OCI-LY3 (cell line): ENCODE measurements at regions not wholly inside any gene's neighbourhood (a gene's known extent, or its start where the extent isn't known, plus 50 kb on each side); places are given as distances from the start of the nearest gene placed in this dataset.
"Not testable (repeated sequence)": the region's sequence is repeated elsewhere in the genome, so short reads cannot be mapped to it uniquely, and the experiment has no call there.

ENCODE experiments used
- H2AFZ ChIP-seq: fragments of 200-600, 300-600 bp; shearing (Covaris generic); 2 replicates; pipeline ENCODE4 v1.6.0; 2014; ENCODE audit warnings: antibody characterized with exemption, low read depth, low read length
- H3K27ac ChIP-seq: fragments of 200-600, 300-600 bp; sonication (generic); 2 replicates; pipeline ENCODE4 v1.5.1; 2014; ENCODE audit warnings: mild to moderate bottlenecking, low read length, moderate library complexity, mixed read lengths
- H3K27me3 ChIP-seq: fragments of 200-600, 300-600 bp; sonication (generic); 2 replicates; pipeline ENCODE4 v1.6.1; 2014; ENCODE audit warnings: low read depth, low read length, mixed read lengths
- H3K36me3 ChIP-seq: fragments of 200-600, 300-600 bp; sonication (generic); replicated peaks from 2 replicates; pipeline ENCODE3; 2014; ENCODE audit warnings: low read depth, low read length, mixed read lengths
- H3K4me1 ChIP-seq: fragments of 300-600, 200-600 bp; sonication (generic); 2 replicates; pipeline ENCODE4 v1.6.1; 2014; ENCODE audit warnings: low read length, mixed read lengths
- H3K4me2 ChIP-seq: fragments of 200-600, 300-600 bp; sonication (generic); 2 replicates; pipeline ENCODE4 v1.6.1; 2014; ENCODE audit warnings: low read length, mixed read lengths
- H3K4me3 ChIP-seq: fragments of 300-600, 200-600 bp; sonication (generic); 2 replicates; pipeline ENCODE4 v1.5.1; 2014; ENCODE audit warnings: antibody characterized with exemption, mild to moderate bottlenecking, low read length, moderate library complexity
- H3K79me2 ChIP-seq: fragments of 300-600, 200-600 bp; shearing (Covaris generic); 2 replicates; pipeline ENCODE4 v1.6.1; 2014; ENCODE audit warnings: mild to moderate bottlenecking, low read length, mixed read lengths
- H3K9ac ChIP-seq: fragments of 300-600, 200-600 bp; shearing (Covaris generic); 2 replicates; pipeline ENCODE4 v1.6.0; 2014; ENCODE audit warnings: mild to moderate bottlenecking, low read length, moderate library complexity
- H3K9me3 ChIP-seq: fragments of 200-600, 300-600 bp; shearing (Covaris generic); 2 replicates; pipeline ENCODE4 v1.6.1; 2014; ENCODE audit warnings: low read length, mixed read lengths; ENCODE audit not compliant: insufficient read depth
- H4K20me1 ChIP-seq: fragments of 200-600, 300-600 bp; sonication (generic); 2 replicates; pipeline ENCODE4 v1.6.1; 2016; ENCODE audit warnings: low read length, mixed read lengths; ENCODE audit not compliant: insufficient read depth
- CTCF ChIP-seq: fragments of 200-600, 300-600 bp; sonication (generic); IDR thresholded peaks from 2 replicates; pipeline ENCODE4 v1.5.1; 2014; ENCODE audit warnings: antibody characterized with exemption, low read length, low read depth
- EZH2phosphoT487 ChIP-seq: fragments of 200-600 bp; shearing (Covaris generic); IDR thresholded peaks from 2 replicates; pipeline ENCODE4 v1.6.1; 2018; ENCODE audit warnings: antibody characterized with exemption, mixed run types, low read depth

GRCh38 chr1:2957329-2957728 lies 63.9 kb upstream of the ACTRT2 start:
- H3K9ac ChIP-seq, result no peak overlapping the region
- no peaks in the 10 kb centered on the region for H3K36me3 ChIP-seq
- no peak overlapping the region for H3K27ac ChIP-seq
- no peaks in the 10 kb centered on the region for H4K20me1 ChIP-seq
- TF ChIP-seq EZH2phosphoT487 (no peak), CTCF (no peak)
- H3K4me1 ChIP-seq, result peaks cover 8% of the 10 kb centered on the region; the same call in 1 of the 2 replicates
- no peak overlapping the region for H2AFZ ChIP-seq
- H3K79me2 ChIP-seq, result no peaks in the 10 kb centered on the region
- H3K4me3 ChIP-seq, result no peak overlapping the region
- no peaks in the 10 kb centered on the region for H3K27me3 ChIP-seq
- H3K9me3 ChIP-seq, result 0 out of 2 replicates have a peak, but pooled peaks cover 4% of the 10 kb centered on the region
- no peak overlapping the region for H3K4me2 ChIP-seq

DNA sequence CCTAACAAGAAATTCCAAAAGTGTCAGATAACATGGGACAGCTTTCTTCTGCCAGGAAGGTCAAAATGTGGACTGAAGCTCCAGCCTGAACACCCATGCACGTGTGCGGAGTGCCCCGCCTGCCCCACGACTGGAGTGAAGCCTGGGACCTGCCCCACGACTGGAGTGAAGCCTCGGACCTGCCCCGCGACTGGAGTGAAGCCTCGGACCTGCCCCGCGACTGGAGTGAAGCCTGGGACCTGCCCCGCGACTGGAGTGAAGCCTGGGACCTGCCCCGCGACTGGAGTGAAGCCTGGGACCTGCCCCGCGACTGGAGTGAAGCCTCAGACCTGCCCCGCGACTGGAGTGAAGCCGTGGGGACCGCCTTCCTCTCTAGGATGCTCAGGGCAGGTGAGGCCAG lies 61.4 kb upstream of the ACTRT2 start:
- H3K36me3 ChIP-seq, H4K20me1 ChIP-seq, H3K9me3 ChIP-seq, H3K27me3 ChIP-seq, H3K27ac ChIP-seq, H3K9ac ChIP-seq, H3K4me2 ChIP-seq, H2AFZ ChIP-seq, H3K79me2 ChIP-seq, H3K4me3 ChIP-seq, H3K4me1 ChIP-seq: not testable (repeated sequence)

GRCh38 chr1:2961081-2961480 lies 60.2 kb upstream of the ACTRT2 start:
- no peaks in the 10 kb centered on the region for H3K36me3 ChIP-seq
- no peaks in the 10 kb centered on the region for H3K79me2 ChIP-seq
- no peaks in the 10 kb centered on the region for H4K20me1 ChIP-seq
- H3K9ac ChIP-seq, result no peak overlapping the region
- no peaks in the 10 kb centered on the region for H3K27me3 ChIP-seq
- no peaks in the 10 kb centered on the region for H3K4me1 ChIP-seq
- H3K9me3 ChIP-seq, result 0 out of 2 replicates have a peak, but pooled peaks cover 4% of the 10 kb centered on the region
- no peak overlapping the region for H3K27ac ChIP-seq
- no peak overlapping the region for H3K4me2 ChIP-seq
- TF ChIP-seq EZH2phosphoT487, result no peak
- no peak for TF ChIP-seq CTCF
- no peak overlapping the region for H2AFZ ChIP-seq
- H3K4me3 ChIP-seq, result no peak overlapping the region

- H3K27me3 ChIP-seq, result no peaks in the 10 kb centered on the region
- H3K4me3 ChIP-seq, result no peak overlapping the region
- no peak for TF ChIP-seq CTCF
- no peak for TF ChIP-seq EZH2phosphoT487
- 0 out of 2 replicates have a peak, but pooled peaks cover 4% of the 10 kb centered on the region for H3K9me3 ChIP-seq
- no peaks in the 10 kb centered on the region for H3K79me2 ChIP-seq
- no peak overlapping the region for H3K27ac ChIP-seq
- no peak overlapping the region for H2AFZ ChIP-seq
- H3K4me1 ChIP-seq, result no peaks in the 10 kb centered on the region
- H3K4me2 ChIP-seq, result no peak overlapping the region
- no peaks in the 10 kb centered on the region for H3K36me3 ChIP-seq
- H3K9ac ChIP-seq, result no peak overlapping the region
- H4K20me1 ChIP-seq, result no peaks in the 10 kb centered on the region
These were observed 59.6 kb upstream of the ACTRT2 start for GRCh38 chr1:2961661-2962060.

DNA sequence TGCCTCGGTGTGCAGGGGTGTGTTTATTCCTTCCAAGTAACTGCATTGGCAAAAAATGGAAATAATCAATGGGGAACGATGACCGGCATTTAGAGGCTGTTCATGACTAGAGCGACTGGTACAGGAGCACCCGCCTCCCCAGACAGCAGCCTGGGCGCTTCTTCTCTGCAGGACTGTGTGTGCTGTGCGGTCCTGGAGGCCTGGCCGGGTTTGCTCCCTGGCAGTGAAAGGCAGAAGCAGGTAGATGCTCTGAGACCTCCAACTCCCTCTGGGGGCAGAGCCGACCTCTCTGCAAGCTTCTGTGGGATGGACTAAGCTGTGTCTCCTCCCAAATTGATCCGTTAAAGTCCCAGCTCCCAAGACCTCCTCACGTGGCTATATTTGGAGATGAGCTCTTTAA lies 59.2 kb upstream of the ACTRT2 start:
- Histone ChIP-seq H3K36me3 (no peaks in the 10 kb centered on the region), H3K79me2 (no peaks in the 10 kb centered on the region), H2AFZ (no peak overlapping the region), H3K4me2 (no peak overlapping the region), H3K9me3 (0 out of 2 replicates have a peak, but pooled peaks cover 4% of the 10 kb centered on the region), H4K20me1 (no peaks in the 10 kb centered on the region), H3K27me3 (no peaks in the 10 kb centered on the region), H3K4me1 (no peaks in the 10 kb centered on the region), H3K9ac (no peak overlapping the region), H3K4me3 (no peak overlapping the region), H3K27ac (no peak overlapping the region)
- TF ChIP-seq EZH2phosphoT487, result no peak
- no peak for TF ChIP-seq CTCF
